Psoas muscle (tissue), 7 donors: ENCODE measurements at regions not wholly inside any gene's neighbourhood (a gene's known extent, or its start where the extent isn't known, plus 50 kb on each side); places are given as distances from the start of the nearest gene placed in this dataset.
"Not testable (repeated sequence)": the region's sequence is repeated elsewhere in the genome, so short reads cannot be mapped to it uniquely, and the experiment has no call there.

Source experiments
- ATAC-seq, 4 donors: fragments of 200-7000 bp; cut with Tn5 transposase; one replicate each; pipeline ENCODE4 v1.9.1; 2020; ENCODE audit warnings: moderate library complexity in 3 of 4, mild to moderate bottlenecking in 2 of 4
- DNase-seq, 2 donors: peaks; one replicate each; pipeline ENCODE4 v3.0.0-alpha.2; 2020
- H3K27ac ChIP-seq: fragments of 200-600 bp; one replicate; pipeline ENCODE4 v1.8.0; 2022
- H3K27me3 ChIP-seq, 3 donors: fragments of 200-600 bp in 1 of 3; one replicate each; pipeline versions ENCODE4 v1.6.1 to v1.8.0; 2013 to 2022; ENCODE audit warnings: low read length in 2 of 3, mild to moderate bottlenecking in 2 of 3, moderate library complexity in 1 of 3; ENCODE audit not compliant: insufficient read depth in 3 of 3
- H3K36me3 ChIP-seq, 2 donors: fragments of 200-600 bp in 1 of 2; one replicate each; pipeline versions ENCODE4 v1.6.1 to v1.8.0; 2013 to 2022; ENCODE audit warnings: low read depth in 1 of 2, mild to moderate bottlenecking in 1 of 2, moderate library complexity in 1 of 2; ENCODE audit not compliant: insufficient read depth in 1 of 2
- H3K4me1 ChIP-seq: fragments of 200-600 bp; one replicate; pipeline ENCODE4 v1.8.0; 2022
- H3K4me3 ChIP-seq: fragments of 200-600 bp; one replicate; pipeline ENCODE4 v1.8.0; 2022; ENCODE audit warnings: mild to moderate bottlenecking
- H3K9me3 ChIP-seq: fragments of 200-600 bp; one replicate; pipeline ENCODE4 v1.8.0; 2022
- CTCF ChIP-seq: fragments of 200-600 bp; IDR thresholded peaks from one replicate; pipeline ENCODE4 v1.8.0; 2022; ENCODE audit warnings: antibody characterized with exemption
- WGBS, 3 donors: extraction: QIAGEN DNeasy Blood & Tissue Kit; methylation state at CpG; one replicate each; pipeline versions ENCODE4 v1.1.6 to v1.1.7; 2013; 5-methylcytosine and 5-hydroxymethylcytosine counted together
- intact Hi-C, 2 donors: fragments of 100-400 bp; cut with DNase I; formaldehyde crosslinking; loops; one replicate each; pipeline versions ENCODE4 v1.11.0 to v1.14.2; 2022
- donor health status: healthy with polysubstance abuse.
- donor health status: DM: no; HTN: no; CAD: no; lungs with moderate emphysema.
- donor health status: Bipolar disorder and iron deficiency.
- donor health status: healthy.
- donor health status: DM: yes; HTN: yes; CAD: no.
- donor health status: DM: no; HTN: no; CAD: no.
- donor health status: DM: yes; HTN: yes; CAD: no.

GRCh38 chr21:8987896-8988295 lies 1533.5 kb upstream of the TPTE start:
- DNase-seq, intact Hi-C loops, H3K9me3 ChIP-seq, H3K4me3 ChIP-seq, H3K4me1 ChIP-seq, ATAC-seq, H3K36me3 ChIP-seq, H3K27ac ChIP-seq: not testable (repeated sequence)
- no CpG with 5 or more reads among the region's 58 CpGs for WGBS, 3 donors
- H3K27me3 ChIP-seq = peaks cover 6 to 32% (median 16%) of the 10 kb centered on the region in 3 donors

DNA sequence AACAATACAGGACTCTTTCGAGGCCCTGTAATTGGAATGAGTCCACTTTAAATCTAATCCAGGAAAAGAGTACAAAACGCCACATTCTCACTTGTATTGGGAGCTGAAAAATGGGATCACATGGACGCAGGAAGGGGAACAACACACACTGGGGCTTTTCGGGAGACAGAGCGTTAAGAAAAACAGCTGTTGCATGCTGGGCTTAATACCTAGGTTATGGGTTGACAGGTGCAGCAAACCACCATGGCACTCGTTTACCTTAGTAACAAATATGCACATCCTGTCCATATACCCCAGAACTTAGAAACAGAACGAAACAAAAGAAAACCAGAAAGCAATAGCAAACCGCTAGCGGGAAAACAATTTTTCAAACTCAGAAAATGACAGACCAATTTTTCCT lies 1532.7 kb upstream of the TPTE start:
- no peaks in the 10 kb centered on the region for H3K9me3 ChIP-seq
- no peak overlapping the region for H3K4me3 ChIP-seq
- WGBS, 3 donors = 67 to 73% (median 71%) methylated on average over 9 of the region's 9 CpGs
- peak in 1 of 4 donors; percentile 21 for ATAC-seq
- DNase-seq = no peak
- H3K36me3 ChIP-seq = no peaks in the 10 kb centered on the region
- H3K4me1 ChIP-seq = no peaks in the 10 kb centered on the region
- H3K27ac ChIP-seq = no peak overlapping the region
- no peak for TF ChIP-seq CTCF
- intact Hi-C loops = no loop called here
- peaks cover 11 to 40% (median 17%) of the 10 kb centered on the region in 3 donors for H3K27me3 ChIP-seq

- Histone ChIP-seq H3K27me3 (peaks cover 11 to 46% (median 17%) of the 10 kb centered on the region in 3 donors), H3K9me3 (no peaks in the 10 kb centered on the region), H3K4me3 (no peak overlapping the region), H3K27ac (no peak overlapping the region), H3K4me1 (no peaks in the 10 kb centered on the region), H3K36me3 (no peaks in the 10 kb centered on the region)
- intact Hi-C loops = no loop called here
- TF ChIP-seq CTCF = no peak
- WGBS, 3 donors = 40 to 49% (median 44%) methylated on average over 6 of the region's 6 CpGs
- DNase-seq (no peak), ATAC-seq (peak; percentile 34 to 67 (median 42))
Measured at GRCh38 chr21:8989261-8989711, 1532.1 kb upstream of the TPTE start.

GRCh38 chr21:8989721-8990325 lies 1531.6 kb upstream of the TPTE start:
- no peak for DNase-seq
- WGBS, 3 donors = 54 to 60% (median 59%) methylated on average over 16 of the region's 16 CpGs
- H3K9me3 ChIP-seq = no peaks in the 10 kb centered on the region

More at GRCh38 chr21:8989721-8990325, 1531.6 kb upstream of the TPTE start:
- no peak for TF ChIP-seq CTCF
- Histone ChIP-seq H3K27me3 (peaks cover 11 to 51% (median 17%) of the 10 kb centered on the region in 3 donors), H3K4me3 (no peak overlapping the region), H3K27ac (no peak overlapping the region), H3K4me1 (no peaks in the 10 kb centered on the region), H3K36me3 (no peaks in the 10 kb centered on the region)
- ATAC-seq = peak; percentile 25 to 64 (median 50)
- intact Hi-C loops = no loop called here
